Ovary (tissue), 7 donors: ENCODE measurements at regions not wholly inside any gene's neighbourhood (a gene's known extent, or its start where the extent isn't known, plus 50 kb on each side); places are given as distances from the start of the nearest gene placed in this dataset.

Experiments
- DNase-seq, 5 donors: peaks; one replicate each; pipeline ENCODE4 v3.0.0-alpha.2; 2019 to 2020
- H3K27ac ChIP-seq, 2 donors: fragments of 200-600 bp; one replicate each; pipeline versions ENCODE4 v1.5.1 to v1.8.0; 2019 to 2022
- H3K27me3 ChIP-seq: fragments of 200-600 bp; one replicate; pipeline ENCODE4 v1.8.0; 2022
- H3K36me3 ChIP-seq: fragments of 200-600 bp; sonication (generic); one replicate; pipeline ENCODE4 v1.5.1; 2019
- H3K4me1 ChIP-seq: one replicate; pipeline ENCODE4 v1.8.1; 2013; ENCODE audit warnings: mild to moderate bottlenecking, moderate library complexity; ENCODE audit not compliant: insufficient read depth
- H3K4me3 ChIP-seq: fragments of 200-600 bp; sonication (generic); one replicate; pipeline ENCODE4 v1.5.1; 2017
- H3K9me3 ChIP-seq, 2 donors: fragments of 200-600 bp in 1 of 2; sonication (generic) in 1 of 2; one replicate each; pipeline versions ENCODE4 v1.5.1 to v1.8.1; 2013 to 2019; ENCODE audit warnings: mild to moderate bottlenecking in 1 of 2, moderate library complexity in 1 of 2
- EP300 ChIP-seq: sonication (generic); formaldehyde crosslinking; IDR thresholded peaks from one replicate; pipeline ENCODE4 v1.6.1; 2017; ENCODE audit warnings: antibody characterized with exemption
- POLR2A ChIP-seq: fragments of 450-650 bp; IDR thresholded peaks from one replicate; pipeline ENCODE4 v1.6.1; 2017; ENCODE audit warnings: antibody characterized with exemption, mild to moderate bottlenecking, moderate library complexity
- WGBS, 3 donors: extraction: QIAGEN DNeasy Blood & Tissue Kit in 1 of 3; methylation state at CpG; one replicate each; pipeline versions ENCODE4 v1.1.5 to v1.1.7; 2013 to 2017; 5-methylcytosine and 5-hydroxymethylcytosine counted together
- intact Hi-C, 4 donors: fragments of 100-400 bp; cut with DNase I; formaldehyde crosslinking; loops; one replicate each; pipeline versions ENCODE4 v1.11.0 to v1.15.1; 2022 to 2023
- TF ChIP-seq, protein P1 (sequence below), 3 donors: fragments of 450-650 bp in 2 of 3; fragments of 200-600 bp in 1 of 3; IDR thresholded peaks; one replicate each; pipeline versions ENCODE4 v1.5.1 to v1.8.0; 2016 to 2022; ENCODE audit warnings: antibody characterized with exemption in 3 of 3, mild to moderate bottlenecking in 1 of 3
- donor health status: DM: no; HTN: no; CAD: no; lungs with moderate emphysema.
- donor health status: DM: no; HTN: no; CAD: no.
- donor health status: Bipolar disorder and iron deficiency.
- donor health status: DM: no; HTN: no; CAD: no.
- donor health status: DM: yes; HTN: yes; CAD: no.

DNA sequence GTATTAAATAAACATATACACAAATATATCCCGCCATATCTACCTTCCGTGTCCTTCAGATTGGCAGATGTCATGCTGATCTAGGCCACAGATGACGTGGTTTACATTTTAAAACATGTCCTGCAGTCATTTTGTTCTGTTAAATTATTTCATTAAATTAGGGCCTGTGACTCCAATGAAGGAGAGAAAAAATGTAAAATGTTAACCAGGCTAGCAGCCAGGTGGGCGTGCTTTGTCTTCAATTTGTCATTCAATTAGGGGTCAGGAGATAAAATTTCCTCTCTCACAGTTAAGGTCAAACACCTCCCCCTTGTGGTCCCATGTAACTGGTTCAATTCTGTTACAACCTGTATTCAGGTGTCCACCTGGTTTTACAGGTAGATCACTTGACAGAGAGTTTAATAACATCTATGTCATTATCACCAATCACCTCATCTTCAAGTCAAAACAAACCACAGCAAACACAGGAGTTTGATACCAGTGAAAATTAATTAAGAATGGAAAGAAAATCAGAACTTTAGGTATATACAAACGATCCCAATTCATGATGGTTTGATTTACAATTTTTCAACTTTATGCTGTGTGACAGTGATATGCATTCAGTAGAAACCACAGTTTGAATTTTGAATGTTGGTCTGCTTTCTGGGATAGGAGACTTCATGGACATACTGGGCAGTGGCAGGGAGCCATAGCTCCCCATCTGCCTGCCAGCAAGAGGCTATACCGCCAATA is 339.4 kb downstream of the CMPK2 start:
- intact Hi-C loops = no loop called here
- H3K9me3 ChIP-seq = no peaks in the 10 kb centered on the region
- 77 to 81% (median 79%) methylated on average over 6 of the region's 6 CpGs for WGBS, 3 donors
- H3K27ac ChIP-seq = no peak overlapping the region
- H3K4me1 ChIP-seq = no peaks in the 10 kb centered on the region
- no peak overlapping the region for H3K4me3 ChIP-seq
- no peaks in the 10 kb centered on the region for H3K36me3 ChIP-seq
- H3K27me3 ChIP-seq = no peaks in the 10 kb centered on the region
- no peak for DNase-seq
- TF ChIP-seq EP300 (no peak), POLR2A (no peak)
- TF ChIP-seq, protein P1, sequence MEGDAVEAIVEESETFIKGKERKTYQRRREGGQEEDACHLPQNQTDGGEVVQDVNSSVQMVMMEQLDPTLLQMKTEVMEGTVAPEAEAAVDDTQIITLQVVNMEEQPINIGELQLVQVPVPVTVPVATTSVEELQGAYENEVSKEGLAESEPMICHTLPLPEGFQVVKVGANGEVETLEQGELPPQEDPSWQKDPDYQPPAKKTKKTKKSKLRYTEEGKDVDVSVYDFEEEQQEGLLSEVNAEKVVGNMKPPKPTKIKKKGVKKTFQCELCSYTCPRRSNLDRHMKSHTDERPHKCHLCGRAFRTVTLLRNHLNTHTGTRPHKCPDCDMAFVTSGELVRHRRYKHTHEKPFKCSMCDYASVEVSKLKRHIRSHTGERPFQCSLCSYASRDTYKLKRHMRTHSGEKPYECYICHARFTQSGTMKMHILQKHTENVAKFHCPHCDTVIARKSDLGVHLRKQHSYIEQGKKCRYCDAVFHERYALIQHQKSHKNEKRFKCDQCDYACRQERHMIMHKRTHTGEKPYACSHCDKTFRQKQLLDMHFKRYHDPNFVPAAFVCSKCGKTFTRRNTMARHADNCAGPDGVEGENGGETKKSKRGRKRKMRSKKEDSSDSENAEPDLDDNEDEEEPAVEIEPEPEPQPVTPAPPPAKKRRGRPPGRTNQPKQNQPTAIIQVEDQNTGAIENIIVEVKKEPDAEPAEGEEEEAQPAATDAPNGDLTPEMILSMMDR (IDR thresholded peaks at IDR 0.05) = no peak

DNA sequence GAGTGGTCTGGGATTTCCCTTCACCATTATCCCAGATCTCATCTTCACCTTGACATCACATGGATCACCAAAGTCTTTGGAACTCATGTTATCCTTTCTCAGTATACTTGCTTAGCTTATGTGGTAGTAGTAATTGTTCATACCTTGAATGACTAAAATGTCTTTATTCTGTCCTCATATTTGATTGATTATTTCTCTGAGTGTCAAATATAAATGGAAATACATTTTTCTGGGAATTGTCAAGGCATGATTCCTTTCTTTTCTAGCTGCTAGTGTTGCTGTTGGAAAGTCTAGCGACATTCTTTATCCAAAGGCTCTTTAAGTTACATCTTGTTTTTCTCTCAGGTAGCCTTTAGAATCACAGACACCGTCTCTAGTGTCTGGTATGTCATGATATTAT is 334.4 kb downstream of the CMPK2 start:
- H3K9me3 ChIP-seq = no peaks in the 10 kb centered on the region
- no peaks in the 10 kb centered on the region for H3K36me3 ChIP-seq
- DNase-seq = no peak
- H3K4me3 ChIP-seq = no peak overlapping the region
- no peaks in the 10 kb centered on the region for H3K27me3 ChIP-seq
- no peak for TF ChIP-seq EP300
- TF ChIP-seq, protein P1 (IDR thresholded peaks at IDR 0.05) = no peak
- no peak for TF ChIP-seq POLR2A
- intact Hi-C loops = no loop called here
- H3K27ac ChIP-seq = no peak overlapping the region
- H3K4me1 ChIP-seq = no peaks in the 10 kb centered on the region
- WGBS, 3 donors = 77 to 88% (median 87%) methylated on average over 2 of the region's 2 CpGs

DNA sequence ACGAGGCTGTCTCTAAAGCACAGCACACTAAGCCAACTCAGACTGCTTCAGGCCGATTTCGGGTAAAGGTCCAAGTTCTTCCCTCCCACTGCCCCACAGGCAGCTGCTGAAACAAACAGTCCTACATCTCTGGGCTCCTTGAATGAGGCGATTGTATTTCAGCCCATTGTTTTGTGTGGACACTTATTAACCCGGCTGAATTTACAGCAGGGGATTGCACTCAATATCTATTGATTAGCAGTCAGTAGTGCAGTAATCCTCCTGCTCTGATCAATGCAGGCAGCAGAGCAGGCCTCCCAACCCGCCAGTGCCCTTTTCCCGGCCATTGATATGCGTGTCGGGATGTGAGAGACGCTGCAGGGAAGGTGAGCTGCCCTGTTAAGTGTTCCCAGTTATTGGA is 330.1 kb downstream of the CMPK2 start:
- H3K27me3 ChIP-seq = no peaks in the 10 kb centered on the region
- H3K4me3 ChIP-seq = no peak overlapping the region
- DNase-seq = no peak
- TF ChIP-seq POLR2A (no peak), EP300 (no peak)
- TF ChIP-seq, protein P1 (IDR thresholded peaks at IDR 0.05) = no peak
- H3K36me3 ChIP-seq = no peaks in the 10 kb centered on the region
- no peaks in the 10 kb centered on the region for H3K9me3 ChIP-seq
- 49 to 53% (median 49%) methylated on average over 10 of the region's 10 CpGs for WGBS, 3 donors
- H3K27ac ChIP-seq = no peak overlapping the region
- intact Hi-C loops = no loop called here
- no peaks in the 10 kb centered on the region for H3K4me1 ChIP-seq

DNA sequence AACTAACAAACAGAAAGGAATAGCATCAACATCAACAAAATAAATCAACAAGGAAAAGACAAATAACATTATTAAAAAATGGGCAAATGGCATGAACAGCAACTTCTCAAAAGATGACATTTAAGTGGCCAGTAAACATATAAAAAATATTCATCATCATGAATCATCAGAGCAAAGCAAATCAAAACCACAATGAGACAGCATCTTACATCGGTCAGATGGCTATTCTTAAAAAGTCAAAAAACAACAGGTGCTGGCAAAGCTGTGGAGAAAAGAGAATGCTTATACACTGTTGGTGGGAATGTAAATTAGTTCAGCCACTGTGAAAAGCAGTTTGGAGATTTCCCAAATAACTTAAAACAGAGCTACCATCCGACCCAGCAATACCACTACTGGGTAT is 327.1 kb downstream of the CMPK2 start:
- no peaks in the 10 kb centered on the region for H3K36me3 ChIP-seq
- H3K27me3 ChIP-seq = no peaks in the 10 kb centered on the region
- no peaks in the 10 kb centered on the region for H3K9me3 ChIP-seq
- no peak overlapping the region for H3K27ac ChIP-seq
- H3K4me3 ChIP-seq = no peak overlapping the region
- intact Hi-C loops = no loop called here
- no peak for DNase-seq
- WGBS, 3 donors = 69 to 82% (median 76%) methylated on average over 2 of the region's 2 CpGs
- H3K4me1 ChIP-seq = no peaks in the 10 kb centered on the region
- TF ChIP-seq, protein P1 (IDR thresholded peaks at IDR 0.05) = no peak
- TF ChIP-seq POLR2A (no peak), EP300 (no peak)
